ENCODE measurements at regions not wholly inside any gene's neighbourhood (a gene's known extent, or its start where the extent isn't known, plus 50 kb on each side); places are given as distances from the start of the nearest gene placed in this dataset.

DNA sequence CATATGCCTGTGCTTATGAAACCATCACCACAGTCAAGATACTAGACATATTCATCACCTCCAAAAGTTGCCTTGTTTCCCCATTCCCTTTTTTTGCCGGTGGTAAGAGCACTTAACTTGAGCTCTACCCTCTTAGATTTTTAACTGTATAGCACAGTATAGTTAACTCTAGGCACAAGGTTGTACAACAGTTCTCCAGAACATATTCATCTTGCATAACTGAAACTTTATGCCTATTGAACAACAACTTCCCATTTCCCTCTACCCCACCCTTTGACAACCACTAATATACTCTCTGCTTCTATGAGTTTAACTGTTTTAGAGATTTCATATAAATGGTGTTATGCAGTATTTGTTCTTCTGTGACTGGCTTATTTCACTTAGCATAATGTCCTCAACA, 119.3 kb downstream of the ASB9 start:
- no peaks in the 10 kb centered on the region for H3K27me3 Mint-ChIP-seq
- no peak overlapping the region for H3K27ac Mint-ChIP-seq
- H3K9me3 Mint-ChIP-seq = peaks cover 3% of the 10 kb centered on the region
- H3K4me1 Mint-ChIP-seq = peaks cover 37% of the 10 kb centered on the region
- H3K4me3 Mint-ChIP-seq = no peak overlapping the region
- POLR2A ChIA-PET = no interaction called here
- ATAC-seq (ENCODE audit: low read depth) (no peak), DNase-seq (no peak)
- H3K36me3 Mint-ChIP-seq = peaks cover 27% of the 10 kb centered on the region

DNA sequence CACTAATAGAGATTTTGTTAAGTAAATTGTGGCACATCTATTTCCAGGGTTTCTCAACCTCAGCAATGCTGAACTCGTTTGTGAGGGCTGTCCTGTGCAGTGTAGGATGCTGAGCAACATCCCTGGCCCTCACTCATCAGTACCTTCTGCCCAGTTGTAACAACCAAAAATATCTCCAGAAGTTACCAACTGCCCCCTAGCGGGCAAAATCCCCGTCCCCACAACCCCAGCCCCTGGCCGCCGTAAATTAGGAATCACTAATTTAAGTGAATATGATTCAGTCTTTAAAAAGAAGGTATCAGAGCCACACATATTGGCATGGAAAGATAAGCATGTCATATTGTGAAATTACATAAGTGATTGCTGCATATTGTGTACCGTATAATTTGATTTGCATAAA, 123.4 kb downstream of the ASB9 start:
- no peak for DNase-seq
- no peaks in the 10 kb centered on the region for H3K9me3 Mint-ChIP-seq
- peaks cover 12% of the 10 kb centered on the region for H3K36me3 Mint-ChIP-seq
- peaks cover 34% of the 10 kb centered on the region for H3K4me1 Mint-ChIP-seq
- ATAC-seq (ENCODE audit: low read depth) = no peak
- no peak overlapping the region for H3K27ac Mint-ChIP-seq
- POLR2A ChIA-PET = no interaction called here
- no peak overlapping the region for H3K4me3 Mint-ChIP-seq
- no peaks in the 10 kb centered on the region for H3K27me3 Mint-ChIP-seq

GRCh38 chrX:15143825-15144121, 126.1 kb downstream of the ASB9 start:
- peaks cover 9% of the 10 kb centered on the region for H3K36me3 Mint-ChIP-seq
- no peaks in the 10 kb centered on the region for H3K27me3 Mint-ChIP-seq
- POLR2A ChIA-PET = no interaction called here
- no peak overlapping the region for H3K27ac Mint-ChIP-seq
- peaks cover 24% of the 10 kb centered on the region for H3K4me1 Mint-ChIP-seq
- DNase-seq (no peak), ATAC-seq (ENCODE audit: low read depth) (no peak)
- no peak overlapping the region for H3K4me3 Mint-ChIP-seq
- H3K9me3 Mint-ChIP-seq = no peaks in the 10 kb centered on the region

GRCh38 chrX:15143050-15143824, 126.6 kb downstream of the ASB9 start:
- peak overlapping the region; percentile 94 for H3K27ac Mint-ChIP-seq
- H3K4me1 Mint-ChIP-seq = peaks cover 20% of the 10 kb centered on the region
- no peaks in the 10 kb centered on the region for H3K27me3 Mint-ChIP-seq
- H3K9me3 Mint-ChIP-seq = no peaks in the 10 kb centered on the region
- H3K4me3 Mint-ChIP-seq = peak overlapping the region; percentile 78
- ATAC-seq (ENCODE audit: low read depth) (peak; percentile 65), DNase-seq (peak; percentile 40)
- POLR2A ChIA-PET = interaction anchor here (1.5 kb wide), 2 partner anchors 16 to 35 kb away, joined by 4 to 6 read pairs; no protein-coding TSS in a partner anchor
- peaks cover 5% of the 10 kb centered on the region for H3K36me3 Mint-ChIP-seq

DNA sequence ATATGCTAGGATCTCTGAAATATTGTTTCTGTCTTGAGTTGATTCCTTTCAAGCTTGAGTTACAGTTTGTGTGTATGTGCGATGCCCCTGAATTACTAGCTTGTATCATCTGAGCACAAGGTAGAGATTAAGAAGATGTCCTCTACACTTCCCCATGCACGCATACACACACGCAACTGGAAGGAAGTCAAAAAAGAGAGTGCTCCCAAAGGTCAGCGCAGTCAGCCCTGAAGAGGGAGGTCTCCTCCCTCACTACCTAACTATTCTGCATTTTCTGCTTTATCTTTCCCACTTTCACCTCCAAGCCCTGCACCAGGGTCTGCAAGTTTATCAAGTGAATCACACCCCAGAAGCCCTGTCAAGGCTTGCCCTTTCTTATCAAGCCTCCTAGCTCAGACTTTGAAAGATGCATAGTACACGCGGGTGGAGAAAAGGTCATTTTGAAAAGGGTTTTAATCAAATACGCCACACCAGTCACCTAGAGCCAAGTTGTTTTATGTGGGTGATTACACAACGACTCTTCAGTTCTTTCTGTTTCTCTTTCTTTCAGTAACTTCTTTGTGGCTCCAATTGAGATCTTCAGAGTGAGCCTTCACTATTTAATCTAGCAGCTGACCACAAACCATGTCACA, 127.7 kb downstream of the ASB9 start:
- H3K9me3 Mint-ChIP-seq = no peaks in the 10 kb centered on the region
- H3K27me3 Mint-ChIP-seq = no peaks in the 10 kb centered on the region
- no peak for DNase-seq
- H3K4me3 Mint-ChIP-seq = peak overlapping the region; percentile 78
- H3K27ac Mint-ChIP-seq = peak overlapping the region; percentile 94
- H3K4me1 Mint-ChIP-seq = peaks cover 20% of the 10 kb centered on the region
- POLR2A ChIA-PET = interaction anchor here (1.5 kb wide), 2 partner anchors 17 to 34 kb away, joined by 4 to 6 read pairs; no protein-coding TSS in a partner anchor
- H3K36me3 Mint-ChIP-seq = peaks cover 3% of the 10 kb centered on the region
- peak; percentile 81 for ATAC-seq (ENCODE audit: low read depth)

DNA sequence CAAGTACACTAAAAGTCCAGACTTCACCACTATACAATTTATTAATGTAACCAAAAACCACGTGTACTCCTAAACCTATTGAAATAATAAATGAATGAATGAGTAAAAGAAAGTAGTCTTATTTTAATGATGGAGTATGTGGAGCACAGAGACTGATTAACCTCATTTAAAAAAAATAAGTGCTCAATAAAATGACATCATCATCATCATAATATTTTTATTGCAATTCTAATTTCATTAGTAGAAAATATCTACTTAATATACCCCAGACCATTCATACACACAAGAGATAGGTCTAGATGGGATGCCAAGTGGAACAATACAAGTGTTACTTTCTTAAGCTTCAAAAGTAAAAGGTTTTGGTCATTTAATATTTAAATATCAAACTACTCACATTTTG, 133.1 kb downstream of the ASB9 start:
- Mint-ChIP-seq H3K9me3 (no peaks in the 10 kb centered on the region), H3K4me1 (peaks cover 3% of the 10 kb centered on the region), H3K4me3 (no peak overlapping the region), H3K27me3 (no peaks in the 10 kb centered on the region), H3K27ac (no peak overlapping the region), H3K36me3 (peaks cover 3% of the 10 kb centered on the region)
- POLR2A ChIA-PET = no interaction called here
- DNase-seq (no peak), ATAC-seq (ENCODE audit: low read depth) (no peak)

- DNase-seq = no peak
- H3K27me3 Mint-ChIP-seq = no peaks in the 10 kb centered on the region
- ATAC-seq (ENCODE audit: low read depth) = no peak
- H3K27ac Mint-ChIP-seq = no peak overlapping the region
- peaks cover 1% of the 10 kb centered on the region for H3K36me3 Mint-ChIP-seq
- no peak overlapping the region for H3K4me3 Mint-ChIP-seq
- POLR2A ChIA-PET = no interaction called here
- no peaks in the 10 kb centered on the region for H3K9me3 Mint-ChIP-seq
- H3K4me1 Mint-ChIP-seq = no peaks in the 10 kb centered on the region
Observed at GRCh38 chrX:15129412-15129811, 140.5 kb downstream of the ASB9 start.

- ATAC-seq (ENCODE audit: low read depth) (no peak), DNase-seq (no peak)
- H3K4me3 Mint-ChIP-seq = no peak overlapping the region
- H3K27ac Mint-ChIP-seq = no peak overlapping the region
- POLR2A ChIA-PET = no interaction called here
- H3K4me1 Mint-ChIP-seq = no peaks in the 10 kb centered on the region
- no peaks in the 10 kb centered on the region for H3K27me3 Mint-ChIP-seq
- H3K36me3 Mint-ChIP-seq = peaks cover 1% of the 10 kb centered on the region
- H3K9me3 Mint-ChIP-seq = no peaks in the 10 kb centered on the region
Observed at GRCh38 chrX:15128861-15129260, 141.0 kb downstream of the ASB9 start.

DNA sequence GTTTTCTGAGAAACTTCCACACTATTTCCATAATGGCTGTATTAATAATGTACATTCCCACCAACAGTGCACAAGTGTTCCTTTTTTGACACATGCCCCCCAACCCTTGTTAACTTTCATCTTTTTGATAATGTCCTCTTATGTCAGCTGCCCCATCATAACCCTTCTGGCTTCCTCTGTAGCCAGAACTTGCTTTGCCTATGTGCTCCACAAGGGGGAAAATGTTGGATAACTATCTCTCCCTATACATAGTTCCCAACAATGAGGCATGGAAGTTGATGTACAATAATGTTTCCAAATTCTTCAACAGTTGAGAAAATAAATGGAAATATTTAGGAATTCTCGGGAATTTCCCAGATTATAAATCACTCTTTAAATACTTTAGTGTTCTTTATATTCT, 142.9 kb downstream of the ASB9 start:
- Mint-ChIP-seq H3K4me3 (no peak overlapping the region), H3K27me3 (no peaks in the 10 kb centered on the region), H3K27ac (no peak overlapping the region), H3K36me3 (no peaks in the 10 kb centered on the region), H3K9me3 (no peaks in the 10 kb centered on the region), H3K4me1 (no peaks in the 10 kb centered on the region)
- no peak for DNase-seq
- POLR2A ChIA-PET = no interaction called here
- no peak for ATAC-seq (ENCODE audit: low read depth)

DNA sequence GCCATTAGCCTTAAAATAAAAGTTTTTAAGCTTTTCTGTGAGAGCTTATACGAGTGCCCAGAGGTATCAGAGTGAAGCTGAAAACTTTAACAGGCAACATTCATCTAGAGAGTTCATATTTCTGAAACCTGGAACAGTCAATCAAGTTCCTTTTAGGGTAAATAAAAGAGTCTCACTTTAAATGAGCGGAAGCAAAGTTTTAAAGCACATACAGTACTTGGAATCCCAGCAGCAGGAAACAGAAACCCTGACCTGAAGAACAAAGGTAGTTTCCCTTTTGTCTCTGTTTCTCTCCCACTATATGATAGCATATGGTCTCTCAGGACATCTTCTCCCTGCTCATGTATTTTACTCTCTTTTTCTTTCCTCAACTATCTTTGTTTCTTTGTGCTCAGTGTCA, 153.0 kb downstream of the ASB9 start:
- peaks cover 1% of the 10 kb centered on the region for H3K9me3 Mint-ChIP-seq
- peak overlapping the region; percentile 71 for H3K27ac Mint-ChIP-seq
- ATAC-seq (ENCODE audit: low read depth) = peak; percentile 60
- POLR2A ChIA-PET = no interaction called here
- DNase-seq = no peak
- peaks cover 2% of the 10 kb centered on the region for H3K36me3 Mint-ChIP-seq
- peaks cover 5% of the 10 kb centered on the region for H3K4me1 Mint-ChIP-seq
- peaks cover 2% of the 10 kb centered on the region for H3K27me3 Mint-ChIP-seq
- peak overlapping the region; percentile 52 for H3K4me3 Mint-ChIP-seq

GRCh38 chrX:15114743-15115566, 154.9 kb downstream of the ASB9 start:
- POLR2A ChIA-PET = no interaction called here
- no peak for ATAC-seq (ENCODE audit: low read depth)
- Mint-ChIP-seq H3K27me3 (peaks cover 2% of the 10 kb centered on the region), H3K36me3 (peaks cover 2% of the 10 kb centered on the region), H3K4me1 (peaks cover 5% of the 10 kb centered on the region), H3K4me3 (no peak overlapping the region), H3K27ac (no peak overlapping the region), H3K9me3 (no peaks in the 10 kb centered on the region)
- DNase-seq = no peak

DNA sequence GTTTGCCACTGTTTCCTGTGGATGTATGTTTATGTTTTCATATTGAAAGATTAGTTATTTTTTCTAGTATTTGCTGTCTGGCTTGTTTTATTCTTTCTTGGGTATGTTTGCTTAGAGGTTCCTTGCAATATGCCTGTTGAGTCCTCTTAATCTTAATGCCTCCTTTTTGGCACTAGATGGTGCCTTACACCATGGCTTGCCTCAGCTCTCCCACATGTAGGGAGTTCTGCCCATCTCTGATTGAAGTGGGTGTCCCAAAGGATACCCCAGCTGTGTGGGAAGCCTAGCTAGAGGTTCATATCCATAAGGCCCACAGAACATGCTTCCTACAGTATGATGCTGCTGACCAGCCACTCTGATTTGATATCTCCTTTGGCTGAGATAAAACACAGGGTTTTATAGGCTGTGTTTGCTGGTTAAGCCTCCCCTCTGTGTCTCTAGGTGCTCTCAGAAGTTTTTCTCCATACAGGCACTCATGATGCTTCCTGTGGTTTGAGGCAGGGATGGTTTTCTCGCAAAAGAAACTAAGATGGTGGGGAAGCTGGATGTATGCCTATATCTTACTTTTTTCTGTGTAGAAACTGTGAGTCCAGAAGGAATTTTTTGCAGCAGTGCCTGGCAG, 162.4 kb downstream of the ASB9 start:
- Mint-ChIP-seq H3K4me3 (no peak overlapping the region), H3K9me3 (no peaks in the 10 kb centered on the region), H3K36me3 (peaks cover 6% of the 10 kb centered on the region), H3K27me3 (peaks cover 17% of the 10 kb centered on the region), H3K27ac (peak overlapping the region; percentile 19), H3K4me1 (peaks cover 15% of the 10 kb centered on the region)
- ATAC-seq (ENCODE audit: low read depth) (peak; percentile 78), DNase-seq (no peak)
- POLR2A ChIA-PET = interaction anchor here (1.8 kb wide), 1 partner anchor 35 kb away, joined by 6 read pairs; no protein-coding TSS in a partner anchor

- DNase-seq (no peak), ATAC-seq (ENCODE audit: low read depth) (no peak)
- POLR2A ChIA-PET = no interaction called here
- Mint-ChIP-seq H3K27me3 (peaks cover 3% of the 10 kb centered on the region), H3K27ac (no peak overlapping the region), H3K4me3 (no peak overlapping the region), H3K36me3 (no peaks in the 10 kb centered on the region), H3K9me3 (no peaks in the 10 kb centered on the region), H3K4me1 (no peaks in the 10 kb centered on the region)
Observed at GRCh38 chrX:15098505-15098904, 171.4 kb downstream of the ASB9 start.
